CD14-positive monocyte (primary cell): ENCODE measurements at regions not wholly inside any gene's neighbourhood (a gene's known extent, or its start where the extent isn't known, plus 50 kb on each side); places are given as distances from the start of the nearest gene placed in this dataset.

Source experiments
- DNase-seq, 3 donors: peaks; one replicate each; pipeline ENCODE4 v3.0.0-alpha.2; 2011 to 2022
- H2AFZ ChIP-seq: 2 replicates; pipeline ENCODE4 v1.6.0; 2012; ENCODE audit warnings: mild to moderate bottlenecking, low read depth, low read length, inconsistent platforms; ENCODE audit not compliant: insufficient read depth, poor library complexity, severe bottlenecking
- H3K27ac ChIP-seq, 2 donors: 1 replicate in 1 of 2; 2 replicates in 1 of 2; pipeline ENCODE4 v1.5.1; 2012 to 2013; ENCODE audit warnings: low read length in 2 of 2, control low read depth in 1 of 2, inconsistent platforms in 1 of 2, low read depth in 1 of 2, mild to moderate bottlenecking in 1 of 2
- H3K27me3 ChIP-seq, 2 donors: one replicate each; pipeline versions ENCODE4 v1.6.0 to v1.6.1; 2011 to 2013; ENCODE audit warnings: low read length in 2 of 2; ENCODE audit not compliant: control insufficient read depth in 2 of 2, insufficient read depth in 2 of 2
- H3K36me3 ChIP-seq, 2 donors: replicated peaks in 1 of 2; 1 replicate in 1 of 2; 2 replicates in 1 of 2; pipeline versions ENCODE4 v1.5.1 to v1.6.1; 2012 to 2013; ENCODE audit warnings: low read length in 2 of 2, control low read depth in 1 of 2, inconsistent platforms in 1 of 2, mild to moderate bottlenecking in 1 of 2; ENCODE audit not compliant: insufficient read depth in 2 of 2, control insufficient read depth in 1 of 2
- H3K4me1 ChIP-seq, 2 donors: 1 replicate in 1 of 2; 2 replicates in 1 of 2; pipeline versions ENCODE4 v1.5.1 to v1.6.1; 2012 to 2013; ENCODE audit warnings: low read length in 2 of 2, control low read depth in 1 of 2, inconsistent platforms in 1 of 2, mild to moderate bottlenecking in 1 of 2, moderate library complexity in 1 of 2; ENCODE audit not compliant: insufficient read depth in 2 of 2, control insufficient read depth in 1 of 2
- H3K4me2 ChIP-seq: replicated peaks from 2 replicates; pipeline ENCODE3; 2012; ENCODE audit warnings: low read length, moderate library complexity, mild to moderate bottlenecking; ENCODE audit not compliant: poor library complexity, severe bottlenecking; ENCODE audit errors: extremely low read depth
- H3K4me3 ChIP-seq, 3 experiments: fragments of 200-600 bp in 1 of 3; sonication (generic) in 1 of 3; replicated peaks in 1 of 3; 1 replicate in 2 of 3; 2 replicates in 1 of 3; pipeline ENCODE4 v1.5.1; 2011 to 2013; ENCODE audit warnings: low read length in 3 of 3, mild to moderate bottlenecking in 3 of 3, control low read depth in 2 of 3, low read depth in 2 of 3, inconsistent platforms in 1 of 3, moderate library complexity in 1 of 3
- H3K79me2 ChIP-seq: 2 replicates; pipeline ENCODE4 v1.6.0; 2012; ENCODE audit warnings: mild to moderate bottlenecking, control low read depth, inconsistent platforms, low read length, moderate library complexity; ENCODE audit not compliant: insufficient read depth
- H3K9ac ChIP-seq: 2 replicates; pipeline ENCODE4 v1.6.0; 2017; ENCODE audit warnings: low read length, mild to moderate bottlenecking; ENCODE audit not compliant: insufficient read depth, poor library complexity, severe bottlenecking
- H3K9me3 ChIP-seq, 2 donors: replicated peaks in 1 of 2; 1 replicate in 1 of 2; 2 replicates in 1 of 2; pipeline versions ENCODE4 v1.5.1 to v1.6.1; 2012 to 2013; ENCODE audit warnings: low read length in 2 of 2, control low read depth in 1 of 2; ENCODE audit not compliant: control insufficient read depth in 1 of 2, insufficient read depth in 1 of 2
- H4K20me1 ChIP-seq: 2 replicates; pipeline ENCODE4 v1.6.0; 2012; ENCODE audit warnings: mild to moderate bottlenecking, low read length, control low read depth, moderate library complexity; ENCODE audit not compliant: insufficient read depth
- H3K27ac Mint-ChIP-seq, 7 donors: one replicate each; pipeline ENCODE4 v1.8.0; 2020; ENCODE audit warnings: mild to moderate bottlenecking in 7 of 7, mixed read lengths in 7 of 7, moderate library complexity in 6 of 7, inconsistent platforms in 2 of 7
- H3K27me3 Mint-ChIP-seq, 3 donors: one replicate each; pipeline ENCODE4 v1.8.0; 2021 to 2022; ENCODE audit warnings: low read depth in 3 of 3, mild to moderate bottlenecking in 3 of 3, mixed read lengths in 3 of 3, moderate library complexity in 3 of 3, inconsistent platforms in 1 of 3
- H3K36me3 Mint-ChIP-seq, 2 donors: one replicate each; pipeline ENCODE4 v1.8.0; 2020; ENCODE audit warnings: mixed read lengths in 2 of 2, inconsistent platforms in 1 of 2, mild to moderate bottlenecking in 1 of 2
- H3K4me1 Mint-ChIP-seq: one replicate; pipeline ENCODE4 v1.8.0; 2020; ENCODE audit warnings: mild to moderate bottlenecking, mixed read lengths
- H3K4me3 Mint-ChIP-seq, 2 donors: one replicate each; pipeline ENCODE4 v1.8.0; 2020; ENCODE audit warnings: mild to moderate bottlenecking in 2 of 2, mixed read lengths in 2 of 2, moderate library complexity in 1 of 2
- H3K9me3 Mint-ChIP-seq, 7 donors: one replicate each; pipeline ENCODE4 v1.8.0; 2020 to 2022; ENCODE audit warnings: mixed read lengths in 7 of 7, mild to moderate bottlenecking in 6 of 7, moderate library complexity in 6 of 7, inconsistent platforms in 2 of 7
- WGBS: methylation state at CpG from one replicate; pipeline ENCODE4 v1.1.5; 2013; ENCODE audit warnings: missing lambda C conversion rate; ENCODE audit not compliant: insufficient coverage; 5-methylcytosine and 5-hydroxymethylcytosine counted together
- intact Hi-C, 2 donors: fragments of 100-400 bp; cut with micrococcal nuclease; formaldehyde crosslinking; loops; one replicate each; pipeline versions ENCODE4 v1.15.0 to v1.15.1; 2023
- TF ChIP-seq, protein P1 (sequence below): fragments of 200-600 bp; IDR thresholded peaks from one replicate; pipeline ENCODE4 v1.8.0; 2022; ENCODE audit warnings: antibody characterized with exemption, mild to moderate bottlenecking

DNA sequence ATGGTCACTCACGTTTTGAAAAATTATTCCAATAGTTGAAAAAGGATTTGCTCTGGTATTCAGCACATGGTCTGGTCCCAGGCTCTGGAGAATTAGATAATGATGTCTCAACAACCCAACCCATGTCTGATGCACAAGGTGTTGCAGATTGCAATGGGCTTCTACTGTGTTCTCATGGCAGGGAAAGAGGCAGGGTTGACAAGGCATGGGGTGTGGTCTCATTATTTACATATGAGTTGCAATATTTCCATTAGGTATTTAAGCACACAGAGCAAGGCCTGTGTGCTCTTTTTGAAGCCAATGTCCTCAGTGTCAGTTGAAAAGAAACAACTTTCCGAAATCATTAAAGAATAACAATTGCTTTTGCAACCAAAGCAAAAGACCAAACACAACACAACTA, 381.9 kb upstream of the PBX1 start:
- no peak overlapping the region for H3K9ac ChIP-seq
- no peak overlapping the region for H3K4me3 Mint-ChIP-seq

DNA sequence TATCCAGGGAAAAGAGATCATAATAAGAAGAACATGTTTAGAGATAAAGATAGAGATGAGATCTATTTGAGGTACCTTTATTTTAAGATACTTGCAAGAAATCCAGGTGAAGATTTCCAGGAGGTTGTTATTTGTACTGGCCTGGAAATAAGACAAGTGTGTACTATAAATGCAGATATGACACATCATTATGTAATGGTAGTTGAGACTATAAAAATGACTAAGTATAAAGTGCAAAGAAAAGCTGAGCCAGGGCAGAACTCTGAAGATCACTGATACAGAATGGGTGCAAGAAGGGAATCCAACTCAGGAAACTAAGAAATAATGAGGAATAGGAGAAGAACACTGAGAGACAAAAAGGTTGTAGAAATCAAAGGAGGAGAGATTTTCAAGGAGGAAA, 378.2 kb upstream of the PBX1 start:
- H3K4me1 ChIP-seq = no peaks in the 10 kb centered on the region
- H3K27me3 ChIP-seq = no peaks in the 10 kb centered on the region
- TF ChIP-seq, protein P1, sequence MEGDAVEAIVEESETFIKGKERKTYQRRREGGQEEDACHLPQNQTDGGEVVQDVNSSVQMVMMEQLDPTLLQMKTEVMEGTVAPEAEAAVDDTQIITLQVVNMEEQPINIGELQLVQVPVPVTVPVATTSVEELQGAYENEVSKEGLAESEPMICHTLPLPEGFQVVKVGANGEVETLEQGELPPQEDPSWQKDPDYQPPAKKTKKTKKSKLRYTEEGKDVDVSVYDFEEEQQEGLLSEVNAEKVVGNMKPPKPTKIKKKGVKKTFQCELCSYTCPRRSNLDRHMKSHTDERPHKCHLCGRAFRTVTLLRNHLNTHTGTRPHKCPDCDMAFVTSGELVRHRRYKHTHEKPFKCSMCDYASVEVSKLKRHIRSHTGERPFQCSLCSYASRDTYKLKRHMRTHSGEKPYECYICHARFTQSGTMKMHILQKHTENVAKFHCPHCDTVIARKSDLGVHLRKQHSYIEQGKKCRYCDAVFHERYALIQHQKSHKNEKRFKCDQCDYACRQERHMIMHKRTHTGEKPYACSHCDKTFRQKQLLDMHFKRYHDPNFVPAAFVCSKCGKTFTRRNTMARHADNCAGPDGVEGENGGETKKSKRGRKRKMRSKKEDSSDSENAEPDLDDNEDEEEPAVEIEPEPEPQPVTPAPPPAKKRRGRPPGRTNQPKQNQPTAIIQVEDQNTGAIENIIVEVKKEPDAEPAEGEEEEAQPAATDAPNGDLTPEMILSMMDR = no peak
- H4K20me1 ChIP-seq = no peaks in the 10 kb centered on the region
- Mint-ChIP-seq H3K9me3 (peaks cover 0 to 12% (median 5%) of the 10 kb centered on the region in 7 donors), H3K4me1 (no peaks in the 10 kb centered on the region), H3K27me3 (no peaks in the 10 kb centered on the region), H3K4me3 (no peak overlapping the region), H3K36me3 (no peaks in the 10 kb centered on the region), H3K27ac (no peak overlapping the region)
- no peak for DNase-seq
- H3K9ac ChIP-seq = no peak overlapping the region
- intact Hi-C loops = no loop called here
- H3K27ac ChIP-seq = no peak overlapping the region
- no peak overlapping the region for H3K4me3 ChIP-seq
- H3K36me3 ChIP-seq = no peaks in the 10 kb centered on the region
- peaks cover 0 to 9% of the 10 kb centered on the region in 2 donors for H3K9me3 ChIP-seq
- H3K4me2 ChIP-seq = no peak overlapping the region
- H2AFZ ChIP-seq = no peak overlapping the region
- H3K79me2 ChIP-seq = no peaks in the 10 kb centered on the region

More for the DNA sequence above, 381.9 kb upstream of the PBX1 start:
- no peaks in the 10 kb centered on the region for H3K27me3 Mint-ChIP-seq
- H3K4me2 ChIP-seq = no peak overlapping the region
- no peak overlapping the region for H3K27ac Mint-ChIP-seq
- H3K9me3 ChIP-seq = peaks cover 0 to 6% of the 10 kb centered on the region in 2 donors
- H4K20me1 ChIP-seq = no peaks in the 10 kb centered on the region
- WGBS = 60% methylated on average over 1 of the region's 2 CpGs
- H3K36me3 Mint-ChIP-seq = no peaks in the 10 kb centered on the region
- H3K27ac ChIP-seq = no peak overlapping the region
- H3K9me3 Mint-ChIP-seq = peaks cover 0 to 11% (median 5%) of the 10 kb centered on the region in 7 donors
- no peak for DNase-seq
- no peaks in the 10 kb centered on the region for H3K4me1 Mint-ChIP-seq
- H3K36me3 ChIP-seq = no peaks in the 10 kb centered on the region
- no peak overlapping the region for H3K4me3 ChIP-seq
- TF ChIP-seq, protein P1 = no peak
- intact Hi-C loops = no loop called here
- no peaks in the 10 kb centered on the region for H3K4me1 ChIP-seq
- H2AFZ ChIP-seq = no peak overlapping the region
- H3K79me2 ChIP-seq = no peaks in the 10 kb centered on the region
- no peaks in the 10 kb centered on the region for H3K27me3 ChIP-seq
